ENCODE measurements at regions not wholly inside any gene's neighbourhood (a gene's known extent, or its start where the extent isn't known, plus 50 kb on each side); places are given as distances from the start of the nearest gene placed in this dataset.

- H3K9me3 Mint-ChIP-seq (ENCODE audit: unreplicated experiment) = no peaks in the 10 kb centered on the region
- H3K27ac Mint-ChIP-seq (ENCODE audit: unreplicated experiment) = no peak overlapping the region
- no peak for DNase-seq
- no peak overlapping the region for H3K4me3 Mint-ChIP-seq (ENCODE audit: unreplicated experiment)
- H3K4me1 Mint-ChIP-seq (ENCODE audit: low read depth, unreplicated experiment) = no peaks in the 10 kb centered on the region
- TF ChIP-seq, protein P1, sequence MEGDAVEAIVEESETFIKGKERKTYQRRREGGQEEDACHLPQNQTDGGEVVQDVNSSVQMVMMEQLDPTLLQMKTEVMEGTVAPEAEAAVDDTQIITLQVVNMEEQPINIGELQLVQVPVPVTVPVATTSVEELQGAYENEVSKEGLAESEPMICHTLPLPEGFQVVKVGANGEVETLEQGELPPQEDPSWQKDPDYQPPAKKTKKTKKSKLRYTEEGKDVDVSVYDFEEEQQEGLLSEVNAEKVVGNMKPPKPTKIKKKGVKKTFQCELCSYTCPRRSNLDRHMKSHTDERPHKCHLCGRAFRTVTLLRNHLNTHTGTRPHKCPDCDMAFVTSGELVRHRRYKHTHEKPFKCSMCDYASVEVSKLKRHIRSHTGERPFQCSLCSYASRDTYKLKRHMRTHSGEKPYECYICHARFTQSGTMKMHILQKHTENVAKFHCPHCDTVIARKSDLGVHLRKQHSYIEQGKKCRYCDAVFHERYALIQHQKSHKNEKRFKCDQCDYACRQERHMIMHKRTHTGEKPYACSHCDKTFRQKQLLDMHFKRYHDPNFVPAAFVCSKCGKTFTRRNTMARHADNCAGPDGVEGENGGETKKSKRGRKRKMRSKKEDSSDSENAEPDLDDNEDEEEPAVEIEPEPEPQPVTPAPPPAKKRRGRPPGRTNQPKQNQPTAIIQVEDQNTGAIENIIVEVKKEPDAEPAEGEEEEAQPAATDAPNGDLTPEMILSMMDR (IDR thresholded peaks at IDR 0.05; ENCODE audit: partially characterized antibody, unreplicated experiment) = no peak
- no peaks in the 10 kb centered on the region for H3K27me3 Mint-ChIP-seq (ENCODE audit: unreplicated experiment)
- H3K36me3 Mint-ChIP-seq (ENCODE audit: unreplicated experiment) = no peaks in the 10 kb centered on the region
These were observed 435.2 kb upstream of the AUTS2 start for GRCh38 chr7:69162931-69163670.

GRCh38 chr7:69166979-69167516, 431.2 kb upstream of the AUTS2 start:
- TF ChIP-seq, protein P1 (IDR thresholded peaks at IDR 0.05; ENCODE audit: partially characterized antibody, unreplicated experiment) = no peak
- DNase-seq = no peak
- H3K27ac Mint-ChIP-seq (ENCODE audit: unreplicated experiment) = no peak overlapping the region
- H3K36me3 Mint-ChIP-seq (ENCODE audit: unreplicated experiment) = peaks cover 4% of the 10 kb centered on the region
- H3K4me1 Mint-ChIP-seq (ENCODE audit: low read depth, unreplicated experiment) = no peaks in the 10 kb centered on the region
- no peaks in the 10 kb centered on the region for H3K27me3 Mint-ChIP-seq (ENCODE audit: unreplicated experiment)
- H3K4me3 Mint-ChIP-seq (ENCODE audit: unreplicated experiment) = no peak overlapping the region
- H3K9me3 Mint-ChIP-seq (ENCODE audit: unreplicated experiment) = no peaks in the 10 kb centered on the region

DNA sequence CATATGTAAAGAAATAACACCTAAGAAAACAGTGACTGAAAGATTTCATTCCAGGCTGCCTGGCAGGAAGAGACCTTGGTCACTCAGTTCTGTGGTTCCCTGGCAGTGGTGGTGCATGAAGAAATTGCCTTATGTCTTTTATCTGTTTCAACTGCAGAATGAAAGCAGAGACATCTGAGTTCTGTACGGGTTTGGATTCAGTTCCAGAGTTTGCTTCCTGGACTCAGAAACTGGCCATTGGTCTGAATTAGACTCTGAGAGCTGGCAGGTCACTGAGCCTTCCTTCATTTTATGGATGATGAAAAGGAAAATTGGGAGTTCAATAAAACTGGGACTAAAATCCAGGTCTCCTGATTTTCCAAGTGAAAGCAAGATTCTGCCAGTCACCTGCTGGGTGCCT, 428.9 kb upstream of the AUTS2 start:
- TF ChIP-seq, protein P1 (IDR thresholded peaks at IDR 0.05; ENCODE audit: partially characterized antibody, unreplicated experiment) = no peak
- no peak for DNase-seq
- Mint-ChIP-seq H3K36me3 (ENCODE audit: unreplicated experiment) (peaks cover 4% of the 10 kb centered on the region), H3K4me1 (ENCODE audit: low read depth, unreplicated experiment) (peaks cover 10% of the 10 kb centered on the region), H3K9me3 (ENCODE audit: unreplicated experiment) (no peaks in the 10 kb centered on the region), H3K27ac (ENCODE audit: unreplicated experiment) (no peak overlapping the region), H3K27me3 (ENCODE audit: unreplicated experiment) (no peaks in the 10 kb centered on the region), H3K4me3 (ENCODE audit: unreplicated experiment) (no peak overlapping the region)

DNA sequence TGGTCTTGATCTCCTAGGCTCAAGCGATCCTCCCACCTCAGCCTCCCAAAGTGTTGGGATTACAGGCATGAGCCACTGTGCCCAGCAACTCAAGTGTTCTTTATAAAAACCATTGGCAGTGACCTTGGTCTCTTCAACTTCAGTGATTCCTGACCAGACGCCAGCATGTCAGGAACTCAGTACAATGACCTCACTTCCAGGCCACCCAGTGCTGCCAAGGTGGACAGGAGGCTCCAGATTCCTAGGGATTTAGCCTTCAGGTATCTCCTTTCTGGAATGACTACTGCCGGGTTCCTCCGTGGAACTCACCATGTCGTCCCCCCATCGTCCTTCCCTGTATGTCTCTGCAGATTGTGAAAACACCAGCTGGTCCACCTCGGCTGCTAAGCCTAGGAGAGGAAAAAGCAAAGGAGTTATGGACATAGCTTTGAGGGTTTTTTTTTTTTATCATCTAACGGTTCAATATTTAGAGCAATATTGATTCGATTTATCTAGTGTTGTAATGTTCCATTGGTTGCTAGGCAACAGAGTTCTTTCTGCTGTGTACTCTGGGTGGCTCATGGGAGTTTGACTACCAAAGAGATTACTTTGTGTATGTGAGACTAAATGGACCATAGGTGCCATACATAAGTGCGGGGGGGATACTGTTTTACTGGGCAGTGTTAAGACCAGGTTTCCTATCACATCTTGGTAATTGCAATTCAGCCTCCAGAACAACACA, 425.8 kb upstream of the AUTS2 start:
- TF ChIP-seq, protein P1 (IDR thresholded peaks at IDR 0.05; ENCODE audit: partially characterized antibody, unreplicated experiment) = no peak
- Mint-ChIP-seq H3K4me1 (ENCODE audit: low read depth, unreplicated experiment) (peaks cover 10% of the 10 kb centered on the region), H3K4me3 (ENCODE audit: unreplicated experiment) (no peak overlapping the region), H3K27me3 (ENCODE audit: unreplicated experiment) (no peaks in the 10 kb centered on the region), H3K27ac (ENCODE audit: unreplicated experiment) (no peak overlapping the region), H3K9me3 (ENCODE audit: unreplicated experiment) (no peaks in the 10 kb centered on the region), H3K36me3 (ENCODE audit: unreplicated experiment) (peaks cover 4% of the 10 kb centered on the region)
- DNase-seq = no peak

DNA sequence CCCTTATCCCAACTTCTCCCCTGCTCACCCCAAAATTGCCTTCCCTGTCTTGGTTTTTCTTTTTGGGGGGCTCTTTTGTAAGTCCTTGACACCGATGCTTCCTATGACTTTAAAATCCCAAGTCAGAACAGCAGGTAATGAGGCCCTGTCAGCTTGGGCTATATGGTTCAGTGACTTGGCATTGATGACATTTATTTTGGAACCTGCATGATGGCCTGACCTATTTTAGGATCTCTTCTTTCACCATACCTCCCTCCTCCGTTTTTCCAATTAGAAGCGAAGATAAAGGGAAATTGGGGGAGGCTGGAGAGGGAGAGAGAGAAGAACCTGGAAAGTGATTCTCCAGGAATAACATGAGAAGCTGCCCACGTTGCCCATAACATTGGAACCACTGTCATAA, 424.9 kb upstream of the AUTS2 start:
- H3K9me3 Mint-ChIP-seq (ENCODE audit: unreplicated experiment) = no peaks in the 10 kb centered on the region
- H3K4me3 Mint-ChIP-seq (ENCODE audit: unreplicated experiment) = no peak overlapping the region
- DNase-seq = no peak
- no peak overlapping the region for H3K27ac Mint-ChIP-seq (ENCODE audit: unreplicated experiment)
- H3K4me1 Mint-ChIP-seq (ENCODE audit: low read depth, unreplicated experiment) = peaks cover 10% of the 10 kb centered on the region
- H3K36me3 Mint-ChIP-seq (ENCODE audit: unreplicated experiment) = peaks cover 4% of the 10 kb centered on the region
- TF ChIP-seq, protein P1 (IDR thresholded peaks at IDR 0.05; ENCODE audit: partially characterized antibody, unreplicated experiment) = no peak
- H3K27me3 Mint-ChIP-seq (ENCODE audit: unreplicated experiment) = no peaks in the 10 kb centered on the region
